NCI-H2227 (cell line): ENCODE measurements at regions not wholly inside any gene's neighbourhood (a gene's known extent, or its start where the extent isn't known, plus 50 kb on each side); places are given as distances from the start of the nearest gene placed in this dataset.

Experiments used
- DNase-seq: peaks from one replicate; lab custom pipeline; 2025; ENCODE audit not compliant: unreplicated experiment; lab: John Stamatoyannopoulos, UW

- no peak for DNase-seq
These were observed 58.8 kb upstream of the UBL3 start for GRCh38 chr13:29909081-29909730.

DNA sequence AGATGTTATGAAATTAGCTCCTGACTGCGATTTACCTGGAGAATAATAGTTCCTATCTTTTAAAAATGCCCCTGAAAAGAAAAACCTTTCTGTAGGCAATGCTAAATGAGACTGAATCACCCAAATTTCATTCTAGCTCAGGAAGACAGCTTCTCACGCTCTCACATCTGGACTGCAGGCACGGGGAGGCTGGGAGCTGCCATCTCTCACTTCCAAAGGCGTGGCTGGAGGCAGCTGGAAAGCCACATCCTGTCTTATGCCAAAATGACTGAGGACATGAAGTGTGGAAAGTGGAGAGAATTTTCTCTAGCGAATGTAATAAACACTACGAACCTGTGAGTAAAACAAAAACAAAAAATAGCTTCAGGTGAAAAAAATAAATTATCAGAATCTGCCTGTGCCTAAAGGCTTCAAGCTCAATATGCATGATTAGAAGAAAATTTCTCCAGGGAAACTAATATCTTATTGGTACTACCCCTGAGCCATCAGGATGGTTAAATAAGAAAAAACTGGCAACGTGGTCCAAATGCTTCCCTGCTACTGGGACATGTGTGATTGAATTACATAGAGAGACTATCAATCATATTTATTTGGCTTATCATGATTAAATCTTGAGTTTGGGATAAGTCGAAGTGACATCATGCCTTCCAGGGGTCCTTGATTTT lies 58.1 kb upstream of the UBL3 start:
- no peak for DNase-seq

GRCh38 chr13:29907670-29908069 lies 57.3 kb upstream of the UBL3 start:
- no peak for DNase-seq

GRCh38 chr13:29906432-29907011 lies 56.1 kb upstream of the UBL3 start:
- DNase-seq = no peak

DNA sequence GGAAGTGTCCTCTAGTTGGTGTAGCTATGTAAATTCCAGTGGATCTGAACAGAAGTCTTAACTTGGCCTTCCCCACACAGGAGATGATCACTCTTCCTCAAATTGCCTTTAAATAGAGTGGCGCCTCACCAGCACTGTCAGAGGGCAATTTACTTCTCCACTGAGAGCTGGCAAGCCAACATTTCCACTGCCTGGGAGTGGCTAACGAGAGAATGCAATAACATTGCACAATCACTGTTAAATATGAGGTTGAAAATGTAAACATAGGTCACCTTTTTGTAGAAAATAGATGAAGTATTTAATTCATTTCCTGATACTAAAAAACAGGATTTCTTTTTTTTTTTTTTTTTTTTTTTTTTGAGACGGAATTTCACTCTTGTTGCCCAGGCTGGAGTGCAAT lies 55.4 kb upstream of the UBL3 start:
- DNase-seq = peak; percentile 20

DNA sequence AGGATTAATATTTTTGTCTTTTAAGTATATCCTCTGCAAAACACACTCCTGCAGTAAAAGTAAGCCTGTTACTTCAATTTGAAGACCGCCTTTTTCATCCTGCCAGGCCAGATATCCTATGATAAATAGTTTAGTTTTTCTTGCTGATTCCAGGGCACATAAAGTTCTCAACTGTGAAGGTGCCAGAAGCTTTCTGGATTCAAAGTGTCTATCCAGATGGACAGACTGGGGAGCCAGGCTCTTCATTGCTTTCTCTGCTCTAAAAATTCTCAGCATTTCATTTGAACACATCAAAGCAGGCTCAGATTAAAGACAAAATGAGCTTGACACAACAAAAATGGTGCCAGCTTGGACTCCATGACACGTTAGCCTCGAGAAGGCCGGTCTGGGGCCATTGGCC lies 53.6 kb upstream of the UBL3 start:
- no peak for DNase-seq

DNA sequence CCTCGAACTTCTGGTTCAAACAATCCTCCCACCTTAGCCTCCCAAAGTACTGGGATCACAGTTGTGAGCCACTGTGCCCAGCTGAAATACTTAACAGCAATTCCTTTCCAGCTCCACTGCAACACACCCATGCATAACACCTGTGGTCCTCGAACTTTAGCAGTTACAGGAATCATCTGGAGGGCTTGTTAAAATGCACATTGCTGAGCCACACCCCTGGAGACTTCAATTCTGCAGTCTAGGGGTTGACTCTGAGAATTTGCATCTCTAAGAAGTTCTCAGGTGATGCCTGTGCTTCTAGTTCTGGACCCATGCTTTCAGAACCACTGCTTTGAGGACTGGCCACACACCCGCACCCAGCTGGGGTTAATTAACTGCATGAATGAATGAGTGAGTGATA lies 53.1 kb upstream of the UBL3 start:
- no peak for DNase-seq

- DNase-seq = no peak
These were observed 52.4 kb upstream of the UBL3 start for GRCh38 chr13:29902632-29903305.

- peak; percentile 59 for DNase-seq
These were observed 51.6 kb upstream of the UBL3 start for GRCh38 chr13:29901710-29902631.
